ENCODE measurements at regions not wholly inside any gene's neighbourhood (a gene's known extent, or its start where the extent isn't known, plus 50 kb on each side); places are given as distances from the start of the nearest gene placed in this dataset.

- peak; percentile 89 for DNase-seq (ENCODE audit: low read depth, low spot score)
- in situ Hi-C loops (cut with HindIII; ENCODE audit: low pct_unique_long_range_greater_than_20kb, low sequenced_read_pairs), result no loop called here
Observed at GRCh38 chr18:73664896-73665295, 482.7 kb downstream of the FBXO15 start.

DNA sequence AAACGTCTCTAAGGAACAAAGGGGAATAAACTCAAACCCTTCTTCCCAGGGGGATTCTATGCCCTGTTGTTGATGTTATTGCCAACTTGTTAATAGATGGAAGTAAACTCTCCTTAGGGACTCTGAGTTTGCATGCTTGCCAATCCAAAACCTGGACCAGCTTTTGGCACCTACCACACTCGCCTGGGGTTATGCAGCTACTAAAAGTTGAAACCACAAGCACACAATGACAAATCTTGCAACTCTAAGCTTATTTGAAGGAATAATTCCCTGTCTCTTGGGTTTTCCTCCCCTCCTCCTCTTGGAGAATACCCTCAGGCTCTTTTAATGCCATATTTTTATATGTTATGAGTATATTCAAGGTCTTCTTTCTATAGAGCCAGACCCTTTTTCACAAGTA lies 484.1 kb downstream of the FBXO15 start:
- DNase-seq (ENCODE audit: low read depth, low spot score), result no peak
- in situ Hi-C loops (cut with HindIII; ENCODE audit: low pct_unique_long_range_greater_than_20kb, low sequenced_read_pairs), result no loop called here

DNA sequence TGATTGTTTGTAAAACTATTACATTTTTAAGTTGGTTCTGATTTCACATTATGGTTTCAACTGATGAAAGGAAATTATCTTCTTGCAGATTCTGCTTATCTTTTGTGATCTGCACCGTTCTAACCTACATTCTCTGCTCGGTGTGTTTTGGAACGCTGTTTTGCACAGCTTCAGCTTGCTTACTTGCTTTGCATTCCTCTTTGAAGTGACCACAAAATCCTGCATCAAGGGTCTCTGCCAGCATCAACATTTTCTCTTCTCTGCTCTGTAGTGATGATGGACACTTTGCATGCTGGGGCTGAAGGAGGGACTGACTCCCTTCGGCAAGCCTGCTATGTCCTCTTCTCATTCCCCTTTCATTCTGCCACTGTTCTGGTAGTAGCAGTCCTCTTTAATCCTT lies 485.2 kb downstream of the FBXO15 start:
- DNase-seq (ENCODE audit: low read depth, low spot score), result no peak
- in situ Hi-C loops (cut with HindIII; ENCODE audit: low pct_unique_long_range_greater_than_20kb, low sequenced_read_pairs), result no loop called here

GRCh38 chr18:73660931-73661856 lies 486.4 kb downstream of the FBXO15 start:
- DNase-seq (ENCODE audit: low read depth, low spot score), result no peak
- in situ Hi-C loops (cut with HindIII; ENCODE audit: low pct_unique_long_range_greater_than_20kb, low sequenced_read_pairs), result no loop called here

DNA sequence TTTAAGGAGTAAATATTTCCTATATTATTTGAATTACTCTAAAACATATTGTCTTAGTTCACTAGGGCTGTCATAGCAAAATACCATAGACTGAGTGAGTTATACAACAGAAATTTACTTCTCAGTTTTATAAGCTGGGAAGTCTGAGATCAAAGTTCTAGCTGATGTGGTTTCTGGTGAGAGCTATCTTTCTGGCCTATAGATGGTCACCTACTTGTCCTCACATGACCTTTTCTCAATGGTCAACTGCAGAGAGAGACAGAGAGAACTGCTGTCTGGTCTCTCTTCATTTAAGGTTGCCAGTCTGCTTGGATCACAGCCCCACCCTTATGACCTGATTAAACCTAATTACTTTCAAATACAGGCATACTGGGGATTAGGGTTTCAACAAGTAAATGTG lies 490.9 kb downstream of the FBXO15 start:
- in situ Hi-C loops (cut with HindIII; ENCODE audit: low pct_unique_long_range_greater_than_20kb, low sequenced_read_pairs), result no loop called here
- DNase-seq (ENCODE audit: low read depth, low spot score), result no peak

DNA sequence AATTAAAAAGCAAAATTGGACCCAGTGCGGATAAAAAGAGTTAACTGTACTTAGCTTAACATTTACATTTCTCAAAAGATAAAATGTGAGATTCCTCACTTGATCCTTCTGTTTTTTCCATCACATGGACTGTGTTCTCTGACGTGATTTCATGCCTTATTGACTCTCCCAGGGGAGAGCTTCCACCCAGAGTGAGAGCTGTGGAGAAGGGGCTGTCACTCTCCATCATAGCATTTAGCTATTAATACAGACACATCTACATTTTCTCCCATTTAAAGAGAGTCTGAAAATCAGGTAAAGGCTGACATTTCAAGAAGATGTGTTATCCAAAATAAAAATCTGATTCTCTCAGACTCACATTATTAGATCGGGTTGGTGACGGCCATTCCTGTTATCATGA lies 493.8 kb downstream of the FBXO15 start:
- no peak for DNase-seq (ENCODE audit: low read depth, low spot score)
- in situ Hi-C loops (cut with HindIII; ENCODE audit: low pct_unique_long_range_greater_than_20kb, low sequenced_read_pairs), result no loop called here

GRCh38 chr18:73653251-73653650 lies 494.4 kb downstream of the FBXO15 start:
- DNase-seq (ENCODE audit: low read depth, low spot score), result no peak
- in situ Hi-C loops (cut with HindIII; ENCODE audit: low pct_unique_long_range_greater_than_20kb, low sequenced_read_pairs), result no loop called here

DNA sequence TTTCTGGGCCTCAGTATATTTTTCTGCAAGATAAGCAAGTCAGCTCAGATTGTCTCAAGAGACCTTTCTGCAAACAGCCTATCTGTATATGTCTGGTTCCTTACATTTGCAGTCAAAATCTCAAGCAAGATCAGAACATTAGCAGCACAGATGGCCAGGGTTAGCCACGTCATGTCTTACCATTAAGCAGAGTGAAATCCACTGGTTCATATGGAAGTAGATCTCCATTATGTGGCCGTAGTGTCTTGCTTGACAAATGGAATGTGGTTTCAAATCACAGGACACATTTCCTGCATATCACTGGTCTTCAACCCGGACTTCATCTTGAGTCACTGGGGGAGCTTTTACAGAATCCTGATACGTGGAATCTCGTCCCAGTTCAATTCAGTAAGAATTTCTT lies 500.2 kb downstream of the FBXO15 start:
- no peak for DNase-seq (ENCODE audit: low read depth, low spot score)
- in situ Hi-C loops (cut with HindIII; ENCODE audit: low pct_unique_long_range_greater_than_20kb, low sequenced_read_pairs), result no loop called here

GRCh38 chr18:73646772-73647171 lies 500.9 kb downstream of the FBXO15 start:
- DNase-seq (ENCODE audit: low read depth, low spot score), result no peak
- in situ Hi-C loops (cut with HindIII; ENCODE audit: low pct_unique_long_range_greater_than_20kb, low sequenced_read_pairs), result no loop called here

DNA sequence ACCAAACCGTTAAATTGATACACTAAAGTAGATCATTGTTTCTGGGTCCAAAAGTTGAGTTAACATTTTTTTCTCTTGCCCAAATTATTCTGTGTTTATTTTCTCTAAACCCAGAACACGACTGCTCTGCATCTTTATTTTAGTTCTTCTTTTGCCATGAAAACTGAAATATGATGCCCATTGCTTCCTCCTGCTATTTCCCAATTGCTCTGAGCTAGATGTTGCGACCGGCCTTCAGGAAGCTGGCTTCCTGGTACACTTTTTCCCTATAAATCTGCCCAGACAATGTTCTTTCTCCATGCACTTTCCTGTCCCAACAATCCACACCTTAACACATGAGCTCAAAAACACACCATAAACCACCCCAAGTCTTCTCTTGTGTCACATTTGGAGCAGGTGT lies 501.4 kb downstream of the FBXO15 start:
- no peak for DNase-seq (ENCODE audit: low read depth, low spot score)

GRCh38 chr18:73645160-73645715 lies 502.4 kb downstream of the FBXO15 start:
- in situ Hi-C loops (cut with HindIII; ENCODE audit: low pct_unique_long_range_greater_than_20kb, low sequenced_read_pairs), result no loop called here
- DNase-seq (ENCODE audit: low read depth, low spot score), result no peak

More for the DNA sequence above, 501.4 kb downstream of the FBXO15 start:
- in situ Hi-C loops (cut with HindIII; ENCODE audit: low pct_unique_long_range_greater_than_20kb, low sequenced_read_pairs), result no loop called here

DNA sequence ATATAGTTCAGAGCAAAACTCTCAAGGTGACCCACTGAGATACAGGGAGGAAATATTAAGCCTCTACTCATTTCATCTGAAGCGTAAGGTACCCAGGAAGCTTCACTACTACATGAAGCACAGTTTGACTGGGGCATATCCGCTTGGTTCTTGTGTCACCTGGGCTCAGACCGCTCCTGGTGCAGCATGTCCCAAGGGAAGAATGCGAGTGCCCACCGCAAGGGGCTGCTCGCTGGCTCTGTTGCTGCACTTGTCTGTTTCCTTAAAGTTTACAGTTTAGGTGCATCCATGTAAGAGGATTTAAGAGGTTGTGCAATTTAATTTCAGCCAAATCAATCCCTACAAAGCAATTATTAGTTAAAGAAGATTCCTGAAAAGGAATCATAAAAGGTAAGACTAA lies 507.8 kb downstream of the FBXO15 start:
- in situ Hi-C loops (cut with HindIII; ENCODE audit: low pct_unique_long_range_greater_than_20kb, low sequenced_read_pairs), result no loop called here
- peak; percentile 7 for DNase-seq (ENCODE audit: low read depth, low spot score)

- no peak for DNase-seq (ENCODE audit: low read depth, low spot score)
- in situ Hi-C loops (cut with HindIII; ENCODE audit: low pct_unique_long_range_greater_than_20kb, low sequenced_read_pairs), result no loop called here
Observed at GRCh38 chr18:73638709-73639108, 508.9 kb downstream of the FBXO15 start.

- no peak for DNase-seq (ENCODE audit: low read depth, low spot score)
- in situ Hi-C loops (cut with HindIII; ENCODE audit: low pct_unique_long_range_greater_than_20kb, low sequenced_read_pairs), result no loop called here
Observed at GRCh38 chr18:73636355-73636754, 511.3 kb downstream of the FBXO15 start.

GRCh38 chr18:73626859-73627258 lies 520.8 kb downstream of the FBXO15 start:
- DNase-seq (ENCODE audit: low read depth, low spot score), result no peak
- in situ Hi-C loops (cut with HindIII; ENCODE audit: low pct_unique_long_range_greater_than_20kb, low sequenced_read_pairs), result no loop called here

DNA sequence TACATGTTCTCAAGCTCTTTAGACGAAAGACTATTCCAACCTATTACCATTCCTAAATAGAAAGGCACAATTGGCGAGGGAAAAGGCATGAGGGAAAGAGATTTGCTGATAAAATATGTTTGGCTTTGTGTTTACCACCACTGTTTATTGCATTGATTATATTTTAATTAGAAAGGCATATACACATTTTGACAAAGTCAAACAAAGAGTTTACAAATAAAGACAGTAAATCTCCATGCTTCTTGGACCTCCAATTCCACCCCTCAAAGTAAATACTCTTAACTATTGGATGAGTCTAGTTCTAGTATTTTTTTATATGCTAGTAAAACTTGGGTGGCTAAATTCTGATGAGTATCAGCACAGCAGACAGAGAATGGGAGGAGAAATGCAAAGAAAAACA lies 521.4 kb downstream of the FBXO15 start:
- no peak for DNase-seq (ENCODE audit: low read depth, low spot score)
- in situ Hi-C loops (cut with HindIII; ENCODE audit: low pct_unique_long_range_greater_than_20kb, low sequenced_read_pairs), result no loop called here

DNA sequence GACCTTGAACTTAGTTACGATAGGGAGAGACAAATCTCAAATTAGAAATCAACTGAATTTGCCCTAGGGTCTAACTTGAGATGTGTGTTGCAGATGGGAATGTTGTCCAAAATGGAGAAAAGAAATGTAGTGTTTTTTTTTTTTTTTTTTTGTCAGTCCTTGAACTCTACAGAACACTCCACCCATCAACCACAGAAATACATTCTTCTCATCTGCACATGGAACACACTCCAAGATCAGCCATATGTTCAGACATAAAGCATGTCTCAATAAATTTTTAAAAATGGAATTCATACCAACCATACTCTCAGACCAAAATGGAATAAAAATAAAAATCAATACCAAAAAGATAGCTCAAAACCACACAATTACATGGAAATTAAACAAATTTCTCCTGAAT lies 526.5 kb downstream of the FBXO15 start:
- no peak for DNase-seq (ENCODE audit: low read depth, low spot score)
- in situ Hi-C loops (cut with HindIII; ENCODE audit: low pct_unique_long_range_greater_than_20kb, low sequenced_read_pairs), result no loop called here

DNA sequence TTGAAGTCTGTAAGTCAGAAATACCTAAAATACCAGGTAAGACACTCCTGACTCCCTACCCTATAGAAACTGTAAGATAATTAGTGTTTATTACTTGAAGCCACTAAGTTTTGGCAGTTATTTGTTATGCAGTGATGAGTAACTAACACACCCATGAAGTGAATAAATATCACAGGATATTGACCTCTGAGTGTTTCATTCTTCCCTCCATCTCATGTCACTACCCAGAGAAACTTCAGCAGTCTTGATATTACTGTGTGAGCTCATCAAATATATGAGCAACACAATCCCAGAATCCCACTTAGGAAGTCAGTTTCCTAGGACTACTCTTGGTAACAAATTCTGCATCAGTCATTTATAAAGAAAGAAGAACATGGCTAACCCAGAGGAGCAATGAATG lies 529.7 kb downstream of the FBXO15 start:
- in situ Hi-C loops (cut with HindIII; ENCODE audit: low pct_unique_long_range_greater_than_20kb, low sequenced_read_pairs), result no loop called here
- no peak for DNase-seq (ENCODE audit: low read depth, low spot score)

- in situ Hi-C loops (cut with HindIII; ENCODE audit: low pct_unique_long_range_greater_than_20kb, low sequenced_read_pairs), result no loop called here
- DNase-seq (ENCODE audit: low read depth, low spot score), result no peak
Observed at GRCh38 chr18:73615506-73615905, 532.1 kb downstream of the FBXO15 start.
